ENCODE measurements at regions not wholly inside any gene's neighbourhood (a gene's known extent, or its start where the extent isn't known, plus 50 kb on each side); places are given as distances from the start of the nearest gene placed in this dataset.

DNA sequence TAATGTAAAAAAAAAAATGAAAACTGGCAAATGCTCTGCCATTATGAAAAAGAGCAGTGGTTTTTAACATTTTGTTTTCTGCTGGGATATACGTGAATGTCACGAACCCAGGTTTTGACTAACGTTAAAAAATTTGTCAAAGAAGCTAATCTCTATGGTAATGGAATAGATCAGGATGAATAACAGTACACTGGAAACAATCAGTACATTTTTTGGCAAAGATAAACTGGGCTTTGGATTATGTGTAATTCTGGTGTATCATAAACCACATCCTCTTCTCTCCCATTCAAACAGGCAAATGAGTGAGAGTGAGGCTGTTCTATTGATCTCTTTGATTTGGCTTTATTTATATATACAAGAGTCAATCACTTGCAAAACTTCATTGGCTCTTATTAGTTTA, 207.0 kb upstream of the IRX3 start:
- no peak for DNase-seq (ENCODE audit: low read depth, low spot score)
- ChIA-PET POLR2A (no interaction called here), CTCF (interaction anchor here (1.3 kb wide), 1 partner anchor 10 kb away, joined by 3 read pairs; no protein-coding TSS in a partner anchor)
- TF ChIP-seq, protein P1, sequence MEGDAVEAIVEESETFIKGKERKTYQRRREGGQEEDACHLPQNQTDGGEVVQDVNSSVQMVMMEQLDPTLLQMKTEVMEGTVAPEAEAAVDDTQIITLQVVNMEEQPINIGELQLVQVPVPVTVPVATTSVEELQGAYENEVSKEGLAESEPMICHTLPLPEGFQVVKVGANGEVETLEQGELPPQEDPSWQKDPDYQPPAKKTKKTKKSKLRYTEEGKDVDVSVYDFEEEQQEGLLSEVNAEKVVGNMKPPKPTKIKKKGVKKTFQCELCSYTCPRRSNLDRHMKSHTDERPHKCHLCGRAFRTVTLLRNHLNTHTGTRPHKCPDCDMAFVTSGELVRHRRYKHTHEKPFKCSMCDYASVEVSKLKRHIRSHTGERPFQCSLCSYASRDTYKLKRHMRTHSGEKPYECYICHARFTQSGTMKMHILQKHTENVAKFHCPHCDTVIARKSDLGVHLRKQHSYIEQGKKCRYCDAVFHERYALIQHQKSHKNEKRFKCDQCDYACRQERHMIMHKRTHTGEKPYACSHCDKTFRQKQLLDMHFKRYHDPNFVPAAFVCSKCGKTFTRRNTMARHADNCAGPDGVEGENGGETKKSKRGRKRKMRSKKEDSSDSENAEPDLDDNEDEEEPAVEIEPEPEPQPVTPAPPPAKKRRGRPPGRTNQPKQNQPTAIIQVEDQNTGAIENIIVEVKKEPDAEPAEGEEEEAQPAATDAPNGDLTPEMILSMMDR (IDR thresholded peaks at IDR 0.05; ENCODE audit: insufficient read depth, low read length, missing control alignments): no peak
- H3K4me3 ChIP-seq (ENCODE audit: low read depth, low read length): no peak overlapping the region

DNA sequence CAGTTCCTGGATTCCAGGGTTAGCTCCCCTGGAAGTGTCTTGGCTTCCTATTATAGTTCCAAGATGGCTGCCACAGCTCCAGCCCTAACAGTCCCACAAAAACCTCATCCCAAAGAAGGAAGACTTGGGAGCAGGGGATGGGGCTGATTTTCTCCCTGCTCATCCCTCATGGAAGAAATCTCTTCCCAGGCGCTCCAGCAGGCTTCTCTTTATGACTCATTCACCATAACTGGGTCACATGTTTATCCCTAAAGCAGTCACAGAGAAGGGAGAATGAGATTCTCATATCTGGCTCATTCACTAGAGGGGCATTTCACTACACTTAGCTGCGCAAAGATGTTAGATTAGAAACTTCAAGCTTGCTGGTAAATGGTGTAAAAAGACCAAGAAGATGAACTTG, 206.5 kb upstream of the IRX3 start:
- TF ChIP-seq, protein P1 (IDR thresholded peaks at IDR 0.05; ENCODE audit: insufficient read depth, low read length, missing control alignments): no peak
- H3K4me3 ChIP-seq (ENCODE audit: low read depth, low read length): no peak overlapping the region
- ChIA-PET CTCF (interaction anchor here (1.3 kb wide), 1 partner anchor 9 kb away, joined by 3 read pairs; no protein-coding TSS in a partner anchor), POLR2A (no interaction called here)
- DNase-seq (ENCODE audit: low read depth, low spot score): no peak

- DNase-seq (ENCODE audit: low read depth, low spot score): no peak
- H3K4me3 ChIP-seq (ENCODE audit: low read depth, low read length): no peak overlapping the region
- POLR2A ChIA-PET: no interaction called here
- CTCF ChIA-PET: interaction anchor here (1.2 kb wide), 1 partner anchor 27 kb away, joined by 3 read pairs; no protein-coding TSS in a partner anchor
- TF ChIP-seq, protein P1 (IDR thresholded peaks at IDR 0.05; ENCODE audit: insufficient read depth, low read length, missing control alignments): no peak
Measured at GRCh38 chr16:54490112-54490488, 203.5 kb upstream of the IRX3 start.

DNA sequence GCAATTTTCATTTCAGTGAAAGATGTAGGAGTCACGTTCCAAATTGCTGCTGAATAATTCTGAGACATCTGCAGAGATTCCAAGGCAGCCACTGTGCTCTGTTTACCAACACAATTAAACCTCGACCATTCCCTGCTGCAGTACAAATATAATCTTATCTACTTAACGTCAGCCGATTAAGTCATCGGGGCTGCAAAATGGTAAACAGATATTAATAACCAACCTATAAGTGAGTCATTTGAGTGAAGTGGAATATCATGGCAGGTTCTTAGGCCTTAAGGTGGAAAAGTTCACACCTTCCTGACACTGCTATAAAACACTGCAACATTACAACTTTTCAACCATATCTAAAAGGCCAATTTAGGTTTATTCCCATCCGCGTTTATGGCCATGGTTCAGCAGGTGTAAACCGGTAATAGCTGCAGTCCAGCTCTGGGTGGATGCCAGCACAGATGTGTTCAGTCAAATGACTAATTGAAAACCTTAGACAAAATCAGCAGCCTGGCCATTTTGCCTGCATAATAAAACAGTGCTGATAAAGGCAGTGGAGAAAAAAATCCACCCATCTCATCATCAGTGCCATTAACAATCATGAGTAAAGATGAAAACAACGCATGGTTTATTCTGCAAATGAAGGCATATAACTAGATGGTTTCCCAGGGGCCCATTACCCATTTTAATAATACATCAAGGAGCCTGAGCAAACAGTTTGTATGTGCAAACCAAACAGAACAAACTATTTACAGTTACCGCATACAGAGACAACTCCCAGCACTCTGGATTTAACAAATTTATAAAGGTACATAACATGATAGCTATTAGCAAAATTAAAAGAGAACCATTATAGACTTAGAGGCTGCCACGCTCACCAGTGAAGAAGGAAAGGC, 202.9 kb upstream of the IRX3 start:
- no peak for DNase-seq (ENCODE audit: low read depth, low spot score)
- TF ChIP-seq, protein P1 (IDR thresholded peaks at IDR 0.05; ENCODE audit: insufficient read depth, low read length, missing control alignments): no peak
- no peak overlapping the region for H3K4me3 ChIP-seq (ENCODE audit: low read depth, low read length)
- ChIA-PET CTCF (no interaction called here), POLR2A (no interaction called here)

DNA sequence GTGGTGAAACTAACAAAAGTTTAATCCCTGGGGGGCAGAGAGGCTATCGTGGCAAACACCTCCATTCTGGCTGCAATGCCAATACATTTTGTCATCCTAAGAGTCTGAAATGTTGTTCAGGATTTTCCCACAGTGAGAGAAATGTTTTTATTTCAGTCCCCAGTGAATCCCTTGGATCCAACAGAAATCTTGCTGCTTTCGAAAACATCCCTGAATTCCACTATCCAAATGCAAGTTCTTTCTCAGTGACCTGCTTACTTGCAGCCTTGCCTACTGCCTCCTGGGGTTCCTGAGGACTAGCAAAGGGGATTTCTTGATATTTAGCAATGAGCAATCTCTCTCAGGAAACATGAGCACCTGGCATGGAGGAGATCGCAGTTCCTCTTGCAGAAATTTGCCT, 202.1 kb upstream of the IRX3 start:
- ChIA-PET CTCF (no interaction called here), POLR2A (no interaction called here)
- TF ChIP-seq, protein P1 (IDR thresholded peaks at IDR 0.05; ENCODE audit: insufficient read depth, low read length, missing control alignments): no peak
- H3K4me3 ChIP-seq (ENCODE audit: low read depth, low read length): no peak overlapping the region
- no peak for DNase-seq (ENCODE audit: low read depth, low spot score)

- TF ChIP-seq, protein P1 (IDR thresholded peaks at IDR 0.05; ENCODE audit: insufficient read depth, low read length, missing control alignments): no peak
- POLR2A ChIA-PET: no interaction called here
- CTCF ChIA-PET: no interaction called here
- DNase-seq (ENCODE audit: low read depth, low spot score): no peak
- H3K4me3 ChIP-seq (ENCODE audit: low read depth, low read length): no peak overlapping the region
Measured at GRCh38 chr16:54487933-54488332, 201.3 kb upstream of the IRX3 start.
